ENCODE measurements at regions not wholly inside any gene's neighbourhood (a gene's known extent, or its start where the extent isn't known, plus 50 kb on each side); places are given as distances from the start of the nearest gene placed in this dataset.

DNA sequence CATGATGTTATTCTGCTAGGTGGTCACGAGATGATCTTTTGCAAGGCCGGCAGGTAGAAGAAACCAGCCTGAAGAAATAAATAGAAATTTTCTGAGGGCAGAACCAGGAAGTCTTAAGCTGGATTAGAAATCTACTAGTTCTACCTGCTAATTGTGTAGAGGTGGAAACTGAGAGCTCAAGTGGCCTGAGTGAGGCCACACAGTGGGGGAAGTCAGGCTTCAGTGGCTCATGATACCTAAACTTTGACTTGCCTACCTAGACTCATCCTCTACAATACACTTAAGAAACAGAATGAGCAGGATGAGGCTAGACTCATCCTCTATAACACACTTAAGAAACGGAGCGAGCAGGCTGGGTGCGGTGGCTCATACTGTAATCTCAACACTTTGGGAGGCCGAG lies 134.9 kb upstream of the NDUFV2 start:
- no peak overlapping the region for H3K27ac ChIP-seq (ENCODE audit: extremely low read depth, low read depth, low read length)
- 80% methylated on average over 6 of the region's 6 CpGs for WGBS (ENCODE audit: insufficient coverage, low coverage, missing lambda C conversion rate)
- no peak overlapping the region for H3K9ac ChIP-seq (ENCODE audit: insufficient read depth in 1 of 2, low read depth in 2 of 2, low read length in 2 of 2)
- H3K4me2 ChIP-seq (ENCODE audit: insufficient read depth, low read length) = no peak overlapping the region
- H3K79me2 ChIP-seq (ENCODE audit: control insufficient read depth, insufficient read depth, low read length) = no peaks in the 10 kb centered on the region
- H2AFZ ChIP-seq (ENCODE audit: low read depth, low read length) = no peak overlapping the region
- no peaks in the 10 kb centered on the region for H3K9me1 ChIP-seq (ENCODE audit: control insufficient read depth, insufficient read depth, low read length)
- FAIRE-seq (no peak), ATAC-seq (no peak), DNase-seq (ENCODE audit: extremely low read depth in 1 of 4, low spot score in 3 of 4) (no peak)
- intact Hi-C loops (cut with micrococcal nuclease) (no loop called here), in situ Hi-C loops (cut with MboI) (no loop called here)
- BruUV-seq (replicated peaks) = no TSS peak
- H3K36me3 ChIP-seq (ENCODE audit: control insufficient read depth, insufficient read depth, low read length) = no peaks in the 10 kb centered on the region
- peaks cover 15 to 17% of the 10 kb centered on the region in 2 experiments; a peak in 4 of 5 replicates for H3K4me1 ChIP-seq (replicated peaks in 1 of 2; ENCODE audit: control insufficient read depth in 2 of 2, insufficient read depth in 2 of 2, low read length in 2 of 2)
- no peaks in the 10 kb centered on the region for H4K20me1 ChIP-seq (replicated peaks; ENCODE audit: control insufficient read depth, insufficient read depth, low read length)
- H3K9me3 ChIP-seq (replicated peaks; ENCODE audit: control insufficient read depth, insufficient read depth, low read depth, low read length) = no peaks in the 10 kb centered on the region
- ChIA-PET POLR2A (no interaction called here), CTCF (ENCODE audit: low intra/inter-chr PET ratio) (no interaction called here)
- H3K27me3 ChIP-seq (ENCODE audit: control insufficient read depth in 2 of 2, insufficient read depth in 2 of 2, low read length in 2 of 2) = no peaks in the 10 kb centered on the region
- no peak overlapping the region for H3K4me3 ChIP-seq
- TF ChIP-seq ZNF408 (CRISPR knock-in tag; IDR thresholded peaks at IDR 0.05; ENCODE audit: low read depth) = no peak
- TF ChIP-seq, protein P1, sequence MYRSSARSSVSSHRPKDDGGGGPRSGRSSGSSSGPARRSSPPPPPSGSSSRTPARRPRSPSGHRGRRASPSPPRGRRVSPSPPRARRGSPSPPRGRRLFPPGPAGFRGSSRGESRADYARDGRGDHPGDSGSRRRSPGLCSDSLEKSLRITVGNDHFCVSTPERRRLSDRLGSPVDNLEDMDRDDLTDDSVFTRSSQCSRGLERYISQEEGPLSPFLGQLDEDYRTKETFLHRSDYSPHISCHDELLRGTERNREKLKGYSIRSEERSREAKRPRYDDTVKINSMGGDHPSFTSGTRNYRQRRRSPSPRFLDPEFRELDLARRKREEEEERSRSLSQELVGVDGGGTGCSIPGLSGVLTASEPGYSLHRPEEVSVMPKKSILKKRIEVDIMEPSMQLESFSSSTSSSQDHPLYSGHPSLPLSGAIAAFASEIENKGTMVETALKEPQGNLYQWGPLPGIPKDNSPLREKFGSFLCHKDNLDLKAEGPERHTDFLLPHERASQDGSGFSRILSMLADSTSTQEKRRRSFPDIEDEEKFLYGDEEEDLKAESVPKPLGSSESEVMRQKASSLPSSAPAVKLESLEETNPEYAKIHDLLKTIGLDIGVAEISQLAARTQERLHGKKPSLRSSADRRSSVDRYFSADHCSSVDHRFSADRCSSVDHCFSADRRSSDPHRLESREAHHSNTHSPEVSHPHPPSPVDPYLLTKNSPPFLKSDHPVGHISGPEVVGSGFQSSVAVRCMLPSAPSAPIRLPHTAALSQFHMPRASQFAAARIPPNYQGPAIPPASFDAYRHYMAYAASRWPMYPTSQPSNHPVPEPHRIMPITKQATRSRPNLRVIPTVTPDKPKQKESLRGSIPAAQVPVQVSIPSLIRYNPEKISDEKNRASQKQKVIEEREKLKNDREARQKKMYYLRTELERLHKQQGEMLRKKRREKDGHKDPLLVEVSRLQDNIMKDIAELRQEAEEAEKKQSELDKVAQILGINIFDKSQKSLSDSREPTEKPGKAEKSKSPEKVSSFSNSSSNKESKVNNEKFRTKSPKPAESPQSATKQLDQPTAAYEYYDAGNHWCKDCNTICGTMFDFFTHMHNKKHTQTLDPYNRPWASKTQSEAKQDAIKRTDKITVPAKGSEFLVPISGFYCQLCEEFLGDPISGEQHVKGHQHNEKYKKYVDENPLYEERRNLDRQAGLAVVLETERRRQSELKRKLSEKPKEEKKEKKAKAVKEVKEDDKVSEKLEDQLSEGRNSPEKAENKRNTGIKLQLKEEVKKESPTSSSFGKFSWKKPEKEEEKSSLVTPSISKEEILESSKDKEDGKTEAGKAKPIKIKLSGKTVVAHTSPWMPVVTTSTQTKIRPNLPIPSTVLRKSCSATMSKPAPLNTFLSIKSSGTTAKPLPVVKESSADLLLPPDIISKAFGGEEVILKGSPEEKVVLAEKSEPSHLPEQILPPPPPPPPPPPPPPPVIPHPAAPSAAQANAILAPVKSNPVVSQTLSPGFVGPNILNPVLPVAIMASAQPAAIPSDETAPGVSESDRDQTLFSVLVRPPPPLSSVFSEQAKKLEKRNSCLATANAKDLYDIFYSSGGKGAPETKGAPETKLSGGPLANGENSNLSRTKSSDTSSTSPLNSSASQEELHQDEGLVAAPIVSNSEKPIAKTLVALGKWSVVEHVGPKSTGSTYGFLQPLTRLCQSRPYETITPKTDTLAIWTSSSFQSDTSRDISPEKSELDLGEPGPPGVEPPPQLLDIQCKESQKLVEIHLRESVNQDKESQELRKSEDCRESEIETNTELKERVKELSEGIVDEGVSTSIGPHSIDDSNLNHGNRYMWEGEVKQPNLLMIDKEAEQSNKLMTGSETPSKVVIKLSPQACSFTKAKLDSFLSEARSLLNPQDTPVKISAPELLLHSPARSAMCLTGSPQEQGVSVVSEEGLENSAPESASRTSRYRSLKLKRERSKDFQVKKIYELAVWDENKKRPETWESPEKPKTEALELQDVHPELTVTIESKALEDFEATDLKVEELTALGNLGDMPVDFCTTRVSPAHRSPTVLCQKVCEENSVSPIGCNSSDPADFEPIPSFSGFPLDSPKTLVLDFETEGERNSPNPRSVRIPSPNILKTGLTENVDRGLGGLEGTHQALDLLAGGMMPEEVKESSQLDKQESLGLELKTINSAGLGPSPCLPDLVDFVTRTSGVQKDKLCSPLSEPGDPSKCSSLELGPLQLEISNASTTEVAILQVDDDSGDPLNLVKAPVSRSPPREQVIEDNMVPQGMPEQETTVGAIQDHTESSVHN (IDR thresholded peaks at IDR 0.05; ENCODE audit: borderline replicate concordance in 1 of 2, low read depth in 1 of 2) = no peak
- TF ChIP-seq, protein P2, sequence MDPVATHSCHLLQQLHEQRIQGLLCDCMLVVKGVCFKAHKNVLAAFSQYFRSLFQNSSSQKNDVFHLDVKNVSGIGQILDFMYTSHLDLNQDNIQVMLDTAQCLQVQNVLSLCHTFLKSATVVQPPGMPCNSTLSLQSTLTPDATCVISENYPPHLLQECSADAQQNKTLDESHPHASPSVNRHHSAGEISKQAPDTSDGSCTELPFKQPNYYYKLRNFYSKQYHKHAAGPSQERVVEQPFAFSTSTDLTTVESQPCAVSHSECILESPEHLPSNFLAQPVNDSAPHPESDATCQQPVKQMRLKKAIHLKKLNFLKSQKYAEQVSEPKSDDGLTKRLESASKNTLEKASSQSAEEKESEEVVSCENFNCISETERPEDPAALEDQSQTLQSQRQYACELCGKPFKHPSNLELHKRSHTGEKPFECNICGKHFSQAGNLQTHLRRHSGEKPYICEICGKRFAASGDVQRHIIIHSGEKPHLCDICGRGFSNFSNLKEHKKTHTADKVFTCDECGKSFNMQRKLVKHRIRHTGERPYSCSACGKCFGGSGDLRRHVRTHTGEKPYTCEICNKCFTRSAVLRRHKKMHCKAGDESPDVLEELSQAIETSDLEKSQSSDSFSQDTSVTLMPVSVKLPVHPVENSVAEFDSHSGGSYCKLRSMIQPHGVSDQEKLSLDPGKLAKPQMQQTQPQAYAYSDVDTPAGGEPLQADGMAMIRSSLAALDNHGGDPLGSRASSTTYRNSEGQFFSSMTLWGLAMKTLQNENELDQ (CRISPR knock-in tag; IDR thresholded peaks at IDR 0.05; ENCODE audit: borderline replicate concordance) = no peak

Measured in K562 (cell line).